Esophagus muscularis mucosa (tissue), 3 donors: ENCODE measurements at regions not wholly inside any gene's neighbourhood (a gene's known extent, or its start where the extent isn't known, plus 50 kb on each side); places are given as distances from the start of the nearest gene placed in this dataset.

Source experiments
- POLR2A ChIP-seq: fragments of 450-650 bp; IDR thresholded peaks from one replicate; pipeline ENCODE4 v1.6.1; 2017; ENCODE audit warnings: antibody characterized with exemption, moderate library complexity, mild to moderate bottlenecking, low read depth
- POLR2AphosphoS5 ChIP-seq, 2 donors: sonication (generic); formaldehyde crosslinking; IDR thresholded peaks; one replicate each; pipeline ENCODE4 v1.6.1; 2017; ENCODE audit warnings: antibody characterized with exemption in 2 of 2
- TF ChIP-seq, protein P1 (sequence below), 3 experiments: fragments of 200-600 bp in 2 of 3; fragments of 450-650 bp in 1 of 3; sonication (generic) in 2 of 3; IDR thresholded peaks; one replicate each; pipeline ENCODE4 v1.5.1; 2017 to 2019; ENCODE audit warnings: antibody characterized with exemption in 3 of 3, mild to moderate bottlenecking in 2 of 3, moderate library complexity in 1 of 3

DNA sequence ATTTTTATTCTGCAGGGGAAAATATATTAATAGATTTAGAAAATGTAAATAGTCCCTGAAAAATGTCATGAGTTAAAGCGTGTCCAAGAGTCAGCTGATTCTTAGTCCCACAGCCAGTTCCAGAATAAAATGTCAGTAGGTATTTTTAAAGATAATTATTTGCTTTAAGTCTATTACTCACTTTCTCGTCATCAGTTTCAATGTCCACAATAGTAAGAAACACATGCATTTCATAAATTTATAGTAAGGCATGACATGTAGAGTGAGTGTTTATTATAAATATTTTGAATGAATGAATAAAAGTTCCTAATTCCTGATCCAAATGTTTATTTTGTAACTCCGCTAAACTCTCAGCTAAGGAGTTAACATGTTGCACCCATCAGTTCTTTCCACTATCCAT, 1044.0 kb upstream of the PIK3C3 start:
- TF ChIP-seq POLR2A (no peak), POLR2AphosphoS5 (IDR thresholded peaks at IDR 0.05) (no peak)
- TF ChIP-seq, protein P1, sequence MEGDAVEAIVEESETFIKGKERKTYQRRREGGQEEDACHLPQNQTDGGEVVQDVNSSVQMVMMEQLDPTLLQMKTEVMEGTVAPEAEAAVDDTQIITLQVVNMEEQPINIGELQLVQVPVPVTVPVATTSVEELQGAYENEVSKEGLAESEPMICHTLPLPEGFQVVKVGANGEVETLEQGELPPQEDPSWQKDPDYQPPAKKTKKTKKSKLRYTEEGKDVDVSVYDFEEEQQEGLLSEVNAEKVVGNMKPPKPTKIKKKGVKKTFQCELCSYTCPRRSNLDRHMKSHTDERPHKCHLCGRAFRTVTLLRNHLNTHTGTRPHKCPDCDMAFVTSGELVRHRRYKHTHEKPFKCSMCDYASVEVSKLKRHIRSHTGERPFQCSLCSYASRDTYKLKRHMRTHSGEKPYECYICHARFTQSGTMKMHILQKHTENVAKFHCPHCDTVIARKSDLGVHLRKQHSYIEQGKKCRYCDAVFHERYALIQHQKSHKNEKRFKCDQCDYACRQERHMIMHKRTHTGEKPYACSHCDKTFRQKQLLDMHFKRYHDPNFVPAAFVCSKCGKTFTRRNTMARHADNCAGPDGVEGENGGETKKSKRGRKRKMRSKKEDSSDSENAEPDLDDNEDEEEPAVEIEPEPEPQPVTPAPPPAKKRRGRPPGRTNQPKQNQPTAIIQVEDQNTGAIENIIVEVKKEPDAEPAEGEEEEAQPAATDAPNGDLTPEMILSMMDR (IDR thresholded peaks at IDR 0.05), result no peak
